OCI-LY7 (cell line): ENCODE measurements at regions not wholly inside any gene's neighbourhood (a gene's known extent, or its start where the extent isn't known, plus 50 kb on each side); places are given as distances from the start of the nearest gene placed in this dataset.

Experiments used
- BruUV-seq: library from RNA; stranded (reverse); fragments of 400-500 nt; replicated peaks from 2 replicates; lab custom pipeline; 2021; lab: Mats Ljungman, UMichigan
- CTCF ChIA-PET: fragments of 300-600 bp; sonication (Branson Sonifier 250); formaldehyde crosslinking; loops from one replicate; lab custom pipeline; 2022; ENCODE audit warnings: antibody characterized with exemption; ENCODE audit not compliant: unreplicated experiment; lab: Charles Lee
- POLR2A ChIA-PET: fragments of 300-600 bp; sonication (Branson Sonifier 250); formaldehyde crosslinking; loops from one replicate; lab custom pipeline; 2022; ENCODE audit warnings: antibody characterized with exemption; lab: Charles Lee
- DNase-seq: peaks from one replicate; pipeline ENCODE4 v3.0.0-alpha.2; 2015; ENCODE audit warnings: low spot score
- H2AFZ ChIP-seq: fragments of 200-600 bp; sonication (generic), shearing (Covaris generic); 2 replicates; pipeline ENCODE4 v1.6.1; 2014; ENCODE audit warnings: mild to moderate bottlenecking, antibody characterized with exemption, low read length, moderate library complexity
- H3K27ac ChIP-seq: fragments of 200-600 bp; sonication (generic); 2 replicates; pipeline ENCODE4 v1.5.1; 2014; ENCODE audit warnings: mixed run types, low read depth, mild to moderate bottlenecking, moderate library complexity, low read length, inconsistent platforms; ENCODE audit not compliant: poor library complexity, severe bottlenecking
- H3K36me3 ChIP-seq: fragments of 200-600 bp; sonication (generic); 2 replicates; pipeline ENCODE4 v1.6.1; 2014; ENCODE audit warnings: mild to moderate bottlenecking, antibody characterized with exemption, low read length, moderate library complexity, mixed read lengths; ENCODE audit not compliant: insufficient read depth
- H3K4me1 ChIP-seq: fragments of 200-600 bp; sonication (generic); 2 replicates; pipeline ENCODE4 v1.5.1; 2014; ENCODE audit warnings: mild to moderate bottlenecking, low read length; ENCODE audit not compliant: insufficient read depth, poor library complexity, severe bottlenecking
- H3K4me2 ChIP-seq: fragments of 200-600 bp; sonication (generic); 2 replicates; pipeline ENCODE4 v1.6.1; 2014; ENCODE audit warnings: mild to moderate bottlenecking, low read length
- H3K4me3 ChIP-seq: fragments of 200-600 bp; sonication (generic); 2 replicates; pipeline ENCODE4 v1.5.1; 2014; ENCODE audit warnings: mild to moderate bottlenecking, low read depth, low read length; ENCODE audit not compliant: poor library complexity, severe bottlenecking
- H3K79me2 ChIP-seq: fragments of 200-600 bp; sonication (generic); 2 replicates; pipeline ENCODE4 v1.6.1; 2016; ENCODE audit warnings: low read depth, mild to moderate bottlenecking, low read length, moderate library complexity, mixed read lengths; ENCODE audit not compliant: insufficient read depth
- H3K9me2 ChIP-seq: fragments of 200-600 bp; sonication (generic); 2 replicates; pipeline ENCODE4 v1.6.1; 2016; ENCODE audit warnings: mild to moderate bottlenecking, low read length, mixed read lengths; ENCODE audit not compliant: insufficient read depth
- H3K9me3 ChIP-seq: fragments of 200-600 bp; sonication (generic); 2 replicates; pipeline ENCODE4 v1.6.1; 2014; ENCODE audit warnings: mild to moderate bottlenecking, mixed run types, low read length, mixed read lengths
- H4K20me1 ChIP-seq: fragments of 200-600 bp; sonication (generic); 2 replicates; pipeline ENCODE4 v1.6.1; 2014; ENCODE audit warnings: mild to moderate bottlenecking, antibody characterized with exemption, low read length, moderate library complexity, mixed read lengths; ENCODE audit not compliant: insufficient read depth
- CTCF ChIP-seq: fragments of 200-600 bp; sonication (generic); conservative IDR thresholded peaks from 2 replicates; pipeline ENCODE4 v1.5.1; 2014; ENCODE audit warnings: mild to moderate bottlenecking, antibody characterized with exemption, low read length, moderate library complexity, mixed read lengths
- EZH2phosphoT487 ChIP-seq: fragments of 200-600 bp; sonication (generic); IDR thresholded peaks from 2 replicates; pipeline ENCODE4 v1.6.1; 2018; ENCODE audit warnings: low read depth, borderline replicate concordance, mild to moderate bottlenecking, mixed run types, antibody characterized with exemption, low read length, moderate library complexity, mixed read lengths
- intact Hi-C: fragments of 100-400 bp; cut with micrococcal nuclease; formaldehyde crosslinking; loops from one replicate; pipeline ENCODE4 v1.10.0; 2022; ENCODE audit not compliant: unreplicated experiment

- DNase-seq, result no peak
- TF ChIP-seq CTCF (peak; percentile 34; the same call in 1 of the 2 replicates), EZH2phosphoT487 (no peak)
- BruUV-seq, result no TSS peak
- Histone ChIP-seq H3K4me3 (no peak overlapping the region), H4K20me1 (no peaks in the 10 kb centered on the region), H3K27ac (no peak overlapping the region), H3K9me3 (no peaks in the 10 kb centered on the region), H3K36me3 (no peaks in the 10 kb centered on the region), H3K4me2 (no peak overlapping the region), H3K9me2 (no peaks in the 10 kb centered on the region), H3K4me1 (no peaks in the 10 kb centered on the region), H2AFZ (no peak overlapping the region), H3K79me2 (no peaks in the 10 kb centered on the region)
- CTCF ChIA-PET, result no interaction called here
- intact Hi-C loops, result no loop called here
- POLR2A ChIA-PET, result no interaction called here
Measured at GRCh38 chrX:117510453-117510852, 606.2 kb downstream of the KLHL13 start.

- no peak overlapping the region for H3K4me3 ChIP-seq
- no peak for TF ChIP-seq CTCF
- no peak for TF ChIP-seq EZH2phosphoT487
- DNase-seq, result no peak
- H3K27ac ChIP-seq, result no peak overlapping the region
- H3K9me2 ChIP-seq, result no peaks in the 10 kb centered on the region
- H3K9me3 ChIP-seq, result no peaks in the 10 kb centered on the region
- H3K4me2 ChIP-seq, result no peak overlapping the region
- no peaks in the 10 kb centered on the region for H4K20me1 ChIP-seq
- H2AFZ ChIP-seq, result no peak overlapping the region
- CTCF ChIA-PET, result no interaction called here
- no peaks in the 10 kb centered on the region for H3K79me2 ChIP-seq
- intact Hi-C loops, result no loop called here
- H3K4me1 ChIP-seq, result no peaks in the 10 kb centered on the region
- POLR2A ChIA-PET, result no interaction called here
- H3K36me3 ChIP-seq, result no peaks in the 10 kb centered on the region
- BruUV-seq, result no TSS peak
Measured at GRCh38 chrX:117508021-117508420, 608.6 kb downstream of the KLHL13 start.

- Histone ChIP-seq H3K9me2 (no peaks in the 10 kb centered on the region), H4K20me1 (no peaks in the 10 kb centered on the region), H3K4me2 (no peak overlapping the region), H3K36me3 (no peaks in the 10 kb centered on the region), H3K4me1 (no peaks in the 10 kb centered on the region), H2AFZ (no peak overlapping the region), H3K4me3 (no peak overlapping the region), H3K79me2 (no peaks in the 10 kb centered on the region), H3K9me3 (no peaks in the 10 kb centered on the region), H3K27ac (no peak overlapping the region)
- no peak for TF ChIP-seq EZH2phosphoT487
- ChIA-PET CTCF (no interaction called here), POLR2A (no interaction called here)
- no peak for DNase-seq
- BruUV-seq, result no TSS peak
- intact Hi-C loops, result no loop called here
Measured at GRCh38 chrX:117487421-117487820, 629.2 kb downstream of the KLHL13 start.
